ENCODE measurements at regions not wholly inside any gene's neighbourhood (a gene's known extent, or its start where the extent isn't known, plus 50 kb on each side); places are given as distances from the start of the nearest gene placed in this dataset.
A peak's percentile ranks its signal among the peaks of the same experiment; 100 is the strongest.

- no peak for DNase-seq
- H3K4me3 ChIP-seq, result no peak overlapping the region
- WGBS, 5 donors, result 65 to 88% (median 74%) methylated on average over 2 of the region's 2 CpGs
- H3K36me3 ChIP-seq, result no peaks in the 10 kb centered on the region
- intact Hi-C loops (cut with DNase I; ENCODE audit: low total_unique reads), result no loop called here
- no peak overlapping the region for H3K27ac ChIP-seq
- H3K27me3 ChIP-seq (replicated peaks in 1 of 7), result no peaks in the 10 kb centered on the region
- peaks cover 0 to 4% (median 0%) of the 10 kb centered on the region in 8 donors for H3K9me3 ChIP-seq
- TF ChIP-seq CTCF (IDR thresholded peaks at IDR 0.05 in 8 of 11, conservative IDR thresholded peaks at IDR 0.05 in 3 of 11) (no peak), POLR2AphosphoS5 (IDR thresholded peaks at IDR 0.05) (no peak), POLR2A (IDR thresholded peaks at IDR 0.05) (no peak)
- H3K4me1 ChIP-seq, result no peaks in the 10 kb centered on the region
Observed at GRCh38 chr4:19547463-19547862, 704.2 kb upstream of the SLIT2 start.

GRCh38 chr4:19544446-19545125 lies 707.1 kb upstream of the SLIT2 start:
- 74 to 88% (median 83%) methylated on average over 4 of the region's 4 CpGs for whole genome bisulfite sequencing, 5 donors
- intact Hi-C loops (cut with DNase I; ENCODE audit: low total_unique reads), result no loop called here
- Histone ChIP-seq H3K36me3 (no peaks in the 10 kb centered on the region), H3K9me3 (peaks cover 0 to under 1% (median 0%) of the 10 kb centered on the region in 8 donors), H3K4me1 (no peaks in the 10 kb centered on the region), H3K4me3 (no peak overlapping the region), H3K27ac (no peak overlapping the region), H3K27me3 (replicated peaks in 1 of 7) (no peaks in the 10 kb centered on the region)
- no peak for TF ChIP-seq POLR2A (IDR thresholded peaks at IDR 0.05)
- TF ChIP-seq CTCF (IDR thresholded peaks at IDR 0.05 in 8 of 11, conservative IDR thresholded peaks at IDR 0.05 in 3 of 11), result no peak
- TF ChIP-seq POLR2AphosphoS5 (IDR thresholded peaks at IDR 0.05), result no peak
- no peak for DNase-seq

GRCh38 chr4:19540859-19541540 lies 710.7 kb upstream of the SLIT2 start:
- no peaks in the 10 kb centered on the region for H3K36me3 ChIP-seq
- no peak overlapping the region for H3K4me3 ChIP-seq
- no peaks in the 10 kb centered on the region for H3K4me1 ChIP-seq
- TF ChIP-seq POLR2AphosphoS5 (IDR thresholded peaks at IDR 0.05), result no peak
- TF ChIP-seq CTCF (IDR thresholded peaks at IDR 0.05 in 8 of 11, conservative IDR thresholded peaks at IDR 0.05 in 3 of 11), result no peak
- TF ChIP-seq POLR2A (IDR thresholded peaks at IDR 0.05), result no peak
- H3K27me3 ChIP-seq (replicated peaks in 1 of 7), result no peaks in the 10 kb centered on the region
- H3K9me3 ChIP-seq, result no peaks in the 10 kb centered on the region
- H3K27ac ChIP-seq, result no peak overlapping the region
- WGBS, 5 donors, result 79 to 88% (median 81%) methylated on average over 6 of the region's 6 CpGs
- intact Hi-C loops (cut with DNase I; ENCODE audit: low total_unique reads), result no loop called here
- DNase-seq, result no peak

- intact Hi-C loops (cut with DNase I; ENCODE audit: low total_unique reads), result no loop called here
Observed at GRCh38 chr4:19539201-19539600, 712.5 kb upstream of the SLIT2 start.

More at GRCh38 chr4:19539201-19539600, 712.5 kb upstream of the SLIT2 start:
- Histone ChIP-seq H3K36me3 (no peaks in the 10 kb centered on the region), H3K4me3 (no peak overlapping the region), H3K9me3 (no peaks in the 10 kb centered on the region), H3K27me3 (replicated peaks in 1 of 7) (no peaks in the 10 kb centered on the region), H3K27ac (peak overlapping the region in 1 of 8 donors; percentile 9), H3K4me1 (no peaks in the 10 kb centered on the region)
- WGBS, 5 donors, result 30 to 68% (median 61%) methylated on average over 3 of the region's 3 CpGs
- no peak for TF ChIP-seq CTCF (IDR thresholded peaks at IDR 0.05 in 8 of 11, conservative IDR thresholded peaks at IDR 0.05 in 3 of 11)
- TF ChIP-seq POLR2A (IDR thresholded peaks at IDR 0.05), result no peak
- no peak for TF ChIP-seq POLR2AphosphoS5 (IDR thresholded peaks at IDR 0.05)
- DNase-seq, result no peak
